GM19468 (cell line): ENCODE measurements at regions not wholly inside any gene's neighbourhood (a gene's known extent, or its start where the extent isn't known, plus 50 kb on each side); places are given as distances from the start of the nearest gene placed in this dataset.

Source experiments
- ATAC-seq: cut with Tn5 transposase; IDR thresholded peaks from one replicate; pipeline ENCODE4 v1.9.1; 2021; ENCODE audit warnings: mild to moderate bottlenecking, moderate library complexity, moderate number of reproducible peaks; ENCODE audit not compliant: unreplicated experiment; ENCODE audit errors: extremely low read depth

DNA sequence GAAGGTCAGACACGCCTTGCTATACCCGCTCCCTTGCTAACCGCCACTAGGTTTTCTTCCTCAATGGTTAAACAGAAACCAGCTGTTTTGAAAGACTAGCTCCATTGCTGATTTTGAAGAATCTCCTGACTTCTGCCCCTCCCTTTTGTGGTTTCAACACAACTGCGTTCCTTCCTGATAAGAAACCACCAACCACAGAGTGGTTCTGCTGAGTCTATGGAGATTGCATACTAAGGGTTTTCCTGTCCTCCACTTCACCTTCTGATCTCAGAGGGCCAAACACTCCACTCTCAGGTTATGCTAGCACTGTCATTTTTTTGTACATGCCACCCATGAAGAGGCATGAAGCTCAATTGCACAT is 207.9 kb downstream of the MYLK4 start:
- ATAC-seq = peak; percentile 58

DNA sequence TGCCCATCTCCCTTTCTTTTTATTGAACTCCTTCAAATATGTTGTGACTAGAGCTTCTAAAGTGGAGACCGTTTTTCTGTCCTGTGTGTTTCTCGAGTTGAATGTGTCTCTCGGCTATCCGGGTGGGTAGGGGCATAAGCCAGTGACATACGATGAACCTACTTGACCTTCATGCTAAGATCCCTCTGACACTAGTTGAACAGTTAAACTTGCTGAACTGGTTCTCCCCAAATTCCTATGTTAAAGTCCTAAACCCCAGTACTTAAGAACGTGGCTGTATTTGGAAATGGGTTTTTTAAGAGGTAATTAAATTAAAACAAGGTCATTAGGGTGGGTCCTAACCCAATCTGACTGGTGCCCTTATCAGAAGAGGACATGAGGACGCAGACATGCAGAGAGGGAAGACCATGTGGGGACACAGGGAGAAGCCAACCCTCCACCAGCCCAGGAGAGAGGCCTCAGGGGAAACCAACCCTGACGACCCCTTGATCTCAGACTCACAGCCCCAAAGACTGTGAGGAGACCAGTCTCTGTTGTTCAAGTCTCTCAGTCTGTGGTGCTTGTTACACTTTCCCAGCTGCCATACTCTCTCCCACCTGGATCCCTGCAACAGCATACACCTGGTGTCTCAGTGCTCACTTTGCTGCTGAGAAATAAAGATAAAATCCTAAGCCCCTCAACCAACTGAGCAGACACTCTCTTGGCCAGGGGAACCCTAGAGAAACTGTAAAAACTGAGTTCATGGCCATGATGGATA is 208.4 kb downstream of the MYLK4 start:
- ATAC-seq = no peak

DNA sequence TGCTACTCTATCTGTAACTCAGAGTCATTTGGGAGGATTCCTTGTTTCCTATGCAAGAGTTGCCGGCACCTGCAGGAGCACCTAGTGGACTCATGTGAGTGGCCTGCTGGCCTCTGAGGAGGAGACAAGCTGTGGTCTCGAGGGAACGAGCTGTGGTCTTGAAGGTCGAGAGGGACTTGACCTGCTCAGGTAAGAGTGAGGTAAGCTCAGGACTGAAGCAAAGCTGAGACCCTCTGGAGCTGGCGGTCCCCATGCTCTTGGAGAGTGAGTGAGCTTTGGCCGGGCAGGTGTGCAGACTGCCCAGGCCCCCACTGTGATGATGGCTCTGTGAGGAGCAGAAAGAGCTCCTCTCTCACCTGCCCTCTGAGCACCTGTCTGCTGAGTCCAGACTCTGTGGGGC is 214.3 kb downstream of the MYLK4 start:
- no peak for ATAC-seq

DNA sequence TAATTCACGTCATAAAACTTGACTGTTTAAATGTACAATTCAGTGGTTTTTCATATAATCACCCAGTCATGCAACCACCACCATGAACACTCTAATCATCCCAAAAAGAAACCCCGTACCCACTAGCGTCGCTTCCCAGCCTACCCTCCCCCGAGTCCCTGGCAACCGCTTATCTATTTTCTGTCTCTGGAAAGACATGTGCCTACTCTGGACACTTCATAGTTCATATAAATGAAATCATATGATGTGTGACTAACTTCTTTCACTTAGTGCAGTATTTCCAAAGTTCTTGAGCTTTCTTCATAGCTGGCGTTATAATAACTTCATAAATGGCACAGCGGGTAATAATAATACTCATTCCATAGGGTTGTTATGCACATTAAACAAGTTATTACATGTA is 215.2 kb downstream of the MYLK4 start:
- ATAC-seq = no peak

DNA sequence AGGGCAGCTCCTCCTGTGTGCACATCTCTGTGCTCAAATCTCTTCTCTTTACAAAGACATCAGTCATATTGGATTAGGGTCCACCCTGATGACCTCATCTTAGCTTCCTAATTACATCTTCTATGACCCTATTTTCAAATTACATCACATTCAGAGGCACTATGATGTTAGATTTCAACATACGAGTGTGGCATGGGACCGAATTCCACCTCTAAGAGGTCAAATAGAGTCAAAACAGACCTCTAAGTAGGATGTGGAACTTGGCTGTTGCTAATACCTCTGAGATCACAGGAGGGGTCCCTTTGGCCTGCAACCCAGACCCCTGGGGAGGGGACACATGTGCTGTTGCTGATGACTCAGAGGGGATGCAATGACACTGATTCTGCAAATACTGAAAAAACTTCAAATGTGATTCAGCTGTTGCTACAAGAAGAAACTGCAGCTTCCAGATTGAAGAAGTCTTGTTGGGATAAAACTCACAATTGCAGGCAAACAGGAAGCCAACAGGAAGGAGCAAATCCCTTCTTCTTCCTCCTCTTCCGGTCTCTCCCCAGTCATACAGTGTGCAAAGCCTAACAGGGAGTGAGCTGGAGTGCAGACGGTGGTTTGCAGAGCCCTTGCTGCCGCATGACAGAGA is 216.2 kb downstream of the MYLK4 start:
- ATAC-seq = no peak

DNA sequence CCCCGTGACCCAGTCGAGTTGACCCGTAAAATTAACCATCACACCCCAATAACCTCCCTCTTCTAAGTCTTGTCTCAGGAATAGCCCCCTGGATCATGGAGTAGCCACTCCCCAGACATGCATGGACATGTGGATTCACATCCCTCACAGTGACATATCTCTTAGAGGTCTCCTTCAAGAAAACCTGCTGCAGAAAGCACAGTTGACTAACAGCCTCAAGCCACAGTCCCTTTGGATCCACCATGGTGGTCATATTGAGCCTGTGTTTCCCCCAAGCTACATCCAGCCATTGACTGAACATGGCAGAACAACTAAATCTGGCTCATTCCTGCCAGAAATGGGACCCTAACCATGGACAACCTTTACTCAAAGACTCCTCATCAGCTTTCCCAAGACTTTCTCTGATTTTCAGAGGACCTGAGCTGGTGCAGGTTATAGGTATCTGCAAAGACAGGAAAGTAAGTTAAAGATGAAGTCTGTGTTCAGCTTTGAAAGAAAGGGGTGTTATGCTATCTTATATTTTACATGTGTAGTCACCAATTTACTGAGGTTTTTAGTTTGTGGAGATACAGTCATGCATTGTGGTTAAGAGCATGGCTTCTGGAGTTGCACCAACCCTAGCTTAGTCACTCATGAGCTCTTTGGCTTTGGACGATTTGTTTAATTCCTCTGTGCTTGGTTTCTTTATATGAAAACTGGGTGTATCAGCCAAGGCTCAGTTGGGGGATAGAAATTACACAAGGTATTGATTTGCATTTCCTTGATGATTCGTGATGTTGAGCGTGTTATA is 219.1 kb downstream of the MYLK4 start:
- no peak for ATAC-seq

DNA sequence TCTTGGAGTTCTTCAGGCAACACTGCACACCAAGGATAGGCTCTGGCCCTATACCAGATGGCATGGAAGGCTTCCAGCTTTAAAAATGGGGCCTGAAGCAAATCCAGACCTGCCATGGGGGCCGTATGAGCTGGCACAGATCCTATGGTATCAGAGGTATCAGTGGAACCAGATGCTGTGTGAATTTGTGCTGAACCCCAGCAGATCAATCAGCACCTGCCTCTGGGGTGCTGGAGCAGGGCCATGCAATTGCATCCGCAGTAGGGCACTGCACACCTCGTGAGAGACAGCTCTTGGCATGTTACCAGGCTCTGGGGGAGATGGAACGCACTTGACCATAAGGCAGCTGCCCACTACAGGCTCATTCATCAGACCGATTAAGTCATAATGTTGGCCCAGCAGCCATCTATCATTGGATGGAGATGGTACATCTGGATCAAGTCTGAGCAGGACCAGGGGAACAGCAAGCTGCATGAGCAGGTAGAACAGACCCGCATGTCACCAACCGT is 221.5 kb downstream of the MYLK4 start:
- no peak for ATAC-seq

DNA sequence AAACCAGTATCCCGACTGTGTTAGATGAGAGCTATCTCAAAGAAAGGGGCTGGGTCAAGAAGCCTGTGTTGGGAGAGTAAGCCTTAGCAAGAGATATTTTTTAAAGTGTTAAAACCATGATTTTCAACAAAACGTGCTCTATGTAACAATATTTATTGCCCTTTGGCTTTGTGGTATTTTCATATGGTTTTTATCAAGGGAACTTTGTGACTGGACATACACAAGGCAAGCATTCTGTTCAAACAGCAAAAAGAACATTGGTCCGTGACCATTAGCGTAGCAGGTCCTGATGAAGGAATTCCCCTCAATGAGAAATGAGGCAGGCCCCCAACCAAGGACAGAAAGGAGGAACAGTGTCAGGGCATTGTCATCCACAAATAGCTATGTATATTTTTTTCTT is 222.6 kb downstream of the MYLK4 start:
- ATAC-seq = no peak

DNA sequence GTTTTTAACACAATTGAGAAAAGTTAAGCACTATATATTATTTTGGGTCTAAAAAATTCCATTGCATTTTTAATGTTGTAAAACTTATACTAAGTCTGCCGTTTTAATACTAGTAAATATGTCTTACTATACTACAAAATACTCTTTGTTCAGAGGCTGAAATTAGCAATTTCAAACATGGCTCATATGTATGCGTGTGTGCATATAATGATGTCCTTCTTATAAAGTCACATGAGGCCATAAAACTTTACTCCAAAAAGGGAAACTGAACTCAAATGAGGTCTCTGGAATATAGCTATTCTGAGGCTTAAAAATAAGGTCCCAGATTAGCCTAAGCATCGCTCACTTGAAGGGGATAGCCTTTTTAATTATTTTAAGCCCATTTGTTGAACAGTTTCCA is 224.0 kb downstream of the MYLK4 start:
- ATAC-seq = no peak

DNA sequence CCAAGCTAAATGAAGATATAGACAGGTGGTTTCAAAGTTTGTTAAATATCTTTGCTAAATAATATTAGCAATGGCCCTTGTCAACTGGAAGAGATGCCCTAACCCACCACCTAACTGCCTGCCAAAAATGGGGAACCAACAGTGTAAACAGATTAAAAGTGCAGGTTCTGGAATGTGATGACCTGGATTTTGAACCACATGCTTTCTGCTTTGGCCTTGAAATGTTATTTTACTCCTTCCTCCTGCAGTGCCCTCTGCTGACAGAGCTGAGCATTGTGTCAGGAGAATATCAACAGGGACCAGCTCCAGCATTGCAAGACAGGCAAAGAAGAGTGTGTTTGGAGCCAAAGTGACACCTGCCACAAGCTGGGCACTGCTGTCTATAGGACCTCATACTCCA is 226.6 kb downstream of the MYLK4 start:
- no peak for ATAC-seq

DNA sequence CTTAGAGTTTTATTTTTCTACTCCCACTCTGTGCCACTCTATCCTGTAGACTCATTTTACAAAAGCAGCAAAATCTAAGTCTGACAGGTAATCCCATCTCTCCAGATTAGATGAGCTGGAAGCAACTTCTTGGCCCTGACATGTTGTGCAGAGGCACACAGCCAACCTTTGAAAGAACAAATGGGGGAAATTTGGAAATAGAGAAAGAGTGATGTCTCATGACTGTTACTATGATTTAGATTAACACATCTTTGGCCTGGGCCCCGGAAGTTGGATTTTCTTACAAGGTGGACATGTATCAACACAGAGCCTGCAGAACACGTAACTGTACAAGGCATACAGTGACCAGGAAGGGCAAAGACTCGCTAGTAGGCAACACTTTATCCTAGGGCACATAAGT is 227.7 kb downstream of the MYLK4 start:
- no peak for ATAC-seq

DNA sequence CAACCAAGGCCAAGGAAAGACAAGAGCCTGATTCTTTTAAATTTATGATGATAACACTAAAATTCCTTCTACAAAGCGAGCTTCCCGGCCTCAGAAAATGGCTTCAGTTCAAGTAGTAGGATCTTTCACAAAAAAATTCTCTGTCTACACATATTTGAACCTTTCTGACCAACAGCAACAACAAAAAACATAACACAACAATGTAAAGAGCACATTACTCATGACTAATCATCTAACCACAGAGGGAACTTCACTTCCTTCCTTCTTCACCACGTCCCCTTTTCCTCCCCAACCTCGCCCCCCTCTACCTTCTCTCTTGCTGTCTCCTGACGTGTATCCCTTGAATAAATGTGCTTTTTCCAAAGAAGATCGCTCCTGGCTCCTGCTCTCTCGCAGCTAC is 228.2 kb downstream of the MYLK4 start:
- ATAC-seq = no peak

DNA sequence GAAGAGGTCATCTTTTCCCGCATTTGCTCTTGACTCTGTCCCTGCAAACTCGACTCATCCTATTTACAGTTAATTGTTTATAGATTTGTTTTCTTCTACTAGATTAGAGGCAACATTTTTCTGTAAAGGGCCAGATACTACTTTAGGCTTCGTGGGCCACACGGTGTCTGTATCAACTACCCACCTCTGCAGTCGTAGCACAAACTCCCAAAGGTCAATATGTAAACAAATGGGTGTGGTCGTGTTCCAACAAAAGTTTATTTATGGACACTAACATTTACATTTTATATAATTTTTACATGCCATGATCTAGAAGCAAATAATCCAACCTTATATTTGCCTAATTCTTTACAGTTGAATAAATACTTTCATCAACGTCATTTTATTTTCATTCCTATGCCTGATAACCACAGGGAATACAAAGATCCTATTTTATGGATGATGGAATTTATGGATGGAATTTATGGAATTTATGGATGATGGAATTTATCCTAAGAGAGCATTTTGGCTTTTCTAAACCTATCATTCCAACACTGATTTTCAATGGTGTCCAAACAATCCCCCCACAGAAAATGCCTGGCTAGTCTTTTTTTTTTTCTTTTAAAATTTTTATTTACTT is 232.8 kb downstream of the MYLK4 start:
- no peak for ATAC-seq

DNA sequence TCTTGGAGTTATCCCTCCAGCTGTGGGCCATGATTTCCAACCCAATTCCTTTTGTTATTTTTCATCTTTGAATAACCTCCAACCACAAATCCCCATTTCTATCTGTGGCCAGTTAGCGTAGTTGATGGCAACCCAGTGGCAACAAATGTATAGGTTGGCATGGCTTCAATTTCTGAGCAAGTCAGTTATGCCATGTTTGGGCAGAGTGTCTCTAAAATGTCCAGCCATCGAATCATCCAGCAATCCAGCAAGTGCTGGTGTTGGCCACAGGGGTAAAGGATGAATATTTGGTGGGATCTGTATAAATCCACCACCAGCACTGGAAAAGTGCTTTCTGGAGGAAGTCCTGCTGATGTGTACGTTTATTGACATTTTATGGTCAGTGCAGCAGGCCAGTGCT is 233.3 kb downstream of the MYLK4 start:
- no peak for ATAC-seq

DNA sequence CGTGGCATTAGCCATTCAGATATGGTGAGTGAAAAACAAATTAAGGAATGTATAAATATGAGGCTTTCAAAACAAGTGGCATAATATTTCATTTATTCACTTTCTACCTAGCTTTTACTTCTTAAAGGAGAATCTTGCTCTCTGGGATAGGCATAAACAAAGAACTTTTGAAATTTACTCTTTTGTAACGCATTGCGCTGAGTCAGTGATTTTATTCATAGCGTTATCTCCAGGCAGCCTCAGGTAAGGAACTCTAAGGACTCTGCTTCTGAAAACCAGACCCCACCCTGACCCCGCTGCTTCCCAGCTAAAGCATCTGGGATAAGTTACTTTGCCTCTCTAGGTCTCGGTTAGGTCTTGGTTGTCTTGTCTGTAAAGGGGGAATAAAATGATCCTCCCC is 234.7 kb downstream of the MYLK4 start:
- ATAC-seq = no peak

DNA sequence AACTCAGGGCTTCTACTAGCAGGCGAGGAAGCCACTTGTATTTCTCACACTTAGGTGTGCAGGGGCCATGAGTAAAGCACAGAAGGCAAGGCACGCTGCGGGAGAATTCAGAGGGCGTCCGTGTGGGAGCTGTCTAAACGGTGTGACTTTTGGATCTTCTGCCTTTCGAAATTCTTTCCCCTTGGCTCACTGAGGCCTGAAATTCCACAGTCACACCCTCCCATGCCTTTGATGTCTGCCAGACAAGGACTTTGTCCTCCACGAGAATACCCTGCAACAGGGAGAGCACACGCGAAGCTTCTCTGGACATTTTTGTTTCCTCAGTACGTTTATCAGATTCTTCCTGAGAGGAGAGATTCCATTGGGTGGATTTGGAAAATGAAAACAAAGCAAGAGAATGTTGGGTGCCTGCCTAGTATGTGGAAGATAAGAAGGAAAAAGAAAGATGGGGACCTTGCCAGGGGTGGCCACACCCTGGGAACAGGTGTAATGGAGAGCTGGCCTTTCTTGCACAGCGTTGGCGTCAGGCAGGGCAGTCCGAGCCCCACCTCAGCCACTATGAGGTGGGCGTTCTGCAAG is 235.7 kb downstream of the MYLK4 start:
- no peak for ATAC-seq

DNA sequence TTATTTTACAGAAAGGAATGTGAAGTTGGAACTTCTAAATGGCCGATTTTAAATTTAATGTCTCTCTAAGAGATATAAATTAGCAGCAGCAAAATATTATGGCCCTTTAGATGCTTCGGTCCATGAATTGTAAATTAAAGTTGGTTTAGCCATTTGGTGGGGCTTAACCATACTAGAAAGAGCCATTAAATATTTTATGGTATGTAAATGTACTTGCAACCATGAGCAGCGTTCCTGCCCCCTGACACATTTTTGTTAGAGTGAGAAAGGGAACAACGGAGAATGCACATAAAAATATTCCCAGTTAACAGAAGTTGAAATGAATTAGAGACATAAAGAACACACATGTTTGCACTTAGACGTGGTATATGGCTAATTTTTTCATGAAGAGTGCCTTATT is 237.9 kb downstream of the MYLK4 start:
- no peak for ATAC-seq

DNA sequence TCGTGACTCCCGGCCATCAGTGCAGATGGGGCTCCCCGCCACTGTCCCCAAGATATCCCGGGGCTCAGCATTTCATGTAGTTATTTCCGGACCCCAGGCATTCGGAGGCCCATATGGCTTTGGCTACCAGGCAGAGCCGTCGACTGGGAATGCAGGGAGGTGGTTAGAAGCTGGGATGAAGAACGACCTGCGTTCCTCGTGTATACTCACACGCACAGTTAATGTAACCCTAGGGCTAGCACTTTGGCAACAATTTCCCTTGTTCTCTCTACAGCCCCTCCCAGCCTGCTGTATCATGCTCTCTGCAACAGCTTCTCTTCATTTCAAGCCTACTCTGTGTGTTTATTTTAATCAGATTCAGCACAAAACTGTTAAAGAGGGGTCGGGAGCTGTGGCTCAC is 240.4 kb downstream of the MYLK4 start:
- no peak for ATAC-seq

DNA sequence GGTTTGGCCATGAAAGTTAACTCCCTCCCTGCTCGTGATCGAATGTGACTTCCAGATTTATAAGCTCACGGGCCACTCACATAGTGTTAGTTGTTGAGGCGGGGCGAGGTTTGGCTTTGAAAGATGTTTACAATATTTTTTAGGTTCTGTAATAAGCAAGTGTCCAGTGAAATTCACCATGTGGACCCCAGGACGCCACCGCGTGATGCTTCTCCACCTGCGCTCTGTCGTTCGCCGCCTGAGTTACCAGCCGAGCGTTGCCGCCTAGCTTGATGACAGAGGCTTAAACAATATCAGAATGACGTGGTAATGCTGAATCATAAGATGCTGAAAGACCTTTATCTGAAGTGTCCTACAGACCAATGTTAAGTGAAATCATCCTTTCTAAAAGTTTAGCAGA is 241.0 kb downstream of the MYLK4 start:
- ATAC-seq = no peak

DNA sequence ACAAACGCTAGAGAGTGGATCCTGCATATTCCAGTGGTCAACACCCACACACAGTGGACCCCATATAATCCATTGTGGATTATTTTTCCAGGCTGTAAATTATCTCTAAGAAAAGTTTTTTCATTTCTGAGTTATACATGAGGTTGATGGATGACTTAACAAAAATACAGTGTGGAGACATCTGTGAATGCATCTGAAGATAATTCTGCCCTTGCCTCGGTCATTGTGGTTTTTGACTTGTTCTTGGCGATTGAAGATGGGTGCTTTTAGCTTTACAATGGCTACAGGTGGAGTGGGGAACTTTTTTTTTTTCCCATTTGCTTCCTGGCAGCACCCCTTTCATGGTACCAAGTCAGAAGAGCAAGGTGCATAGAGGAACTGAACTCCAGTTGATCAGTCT is 242.7 kb downstream of the MYLK4 start:
- no peak for ATAC-seq
